HEK293 (cell line): ENCODE measurements at regions not wholly inside any gene's neighbourhood (a gene's known extent, or its start where the extent isn't known, plus 50 kb on each side); places are given as distances from the start of the nearest gene placed in this dataset.

Experiments
- CTCF ChIA-PET: fragments of 350-600 bp; formaldehyde crosslinking; extraction: SDS; loops from one replicate; lab custom pipeline; 2021; ENCODE audit warnings: antibody characterized with exemption; lab: Yijun Ruan, JAX
- POLR2A ChIA-PET: fragments of 300-600 bp; formaldehyde crosslinking; extraction: SDS; loops from one replicate; lab custom pipeline; 2020; ENCODE audit warnings: antibody characterized with exemption, inconsistent platforms; lab: Yijun Ruan, JAX
- H3K27ac ChIP-seq: fragments of 200-500 bp; sonication (Bioruptor generic); 2 replicates; pipeline ENCODE4 v1.5.1; 2014; ENCODE audit warnings: low read depth, low read length, control low read depth, inconsistent platforms; ENCODE audit errors: extremely low read depth
- H3K36me3 ChIP-seq, 2 experiments: fragments of 200-500 bp in 1 of 2; sonication (Bioruptor generic) in 1 of 2; 1 replicate in 1 of 2; 2 replicates in 1 of 2; pipeline ENCODE4 v1.5.1; 2014 to 2017; ENCODE audit warnings: inconsistent platforms in 2 of 2, low read length in 2 of 2; ENCODE audit not compliant: control insufficient read depth in 2 of 2, insufficient read depth in 1 of 2
- H3K4me1 ChIP-seq: fragments of 200-500 bp; sonication (Bioruptor generic); 2 replicates; pipeline ENCODE4 v1.5.1; 2014; ENCODE audit warnings: mild to moderate bottlenecking, low read length, inconsistent platforms; ENCODE audit not compliant: control insufficient read depth, insufficient read depth
- H3K4me3 ChIP-seq: 2 replicates; pipeline ENCODE4 v1.5.1; 2011; ENCODE audit warnings: low read depth, mild to moderate bottlenecking, control low read depth, low read length, moderate library complexity
- H3K9me3 ChIP-seq: fragments of 200-500 bp; sonication (Bioruptor generic); 2 replicates; pipeline ENCODE4 v1.5.1; 2014; ENCODE audit warnings: low read depth, low read length, inconsistent platforms; ENCODE audit not compliant: control insufficient read depth, insufficient read depth
- BCL11B ChIP-seq: fragments of 450-650 bp; formaldehyde crosslinking; IDR thresholded peaks from 2 replicates; pipeline ENCODE4 v1.5.1; 2016; ENCODE audit warnings: low read depth, missing biosample characterization, missing genetic modification characterization
- IKZF3 ChIP-seq: fragments of 450-650 bp; IDR thresholded peaks from 2 replicates; pipeline ENCODE4 v1.5.0; 2018; ENCODE audit warnings: missing biosample characterization, mild to moderate bottlenecking, missing genetic modification characterization, moderate library complexity
- KLF1 ChIP-seq: fragments of 450-650 bp; formaldehyde crosslinking; IDR thresholded peaks from 2 replicates; pipeline ENCODE4 v1.5.1; 2016; ENCODE audit warnings: missing biosample characterization, missing genetic modification characterization
- KLF8 ChIP-seq: fragments of 450-650 bp; formaldehyde crosslinking; IDR thresholded peaks from 2 replicates; pipeline ENCODE4 v1.5.1; 2016; ENCODE audit warnings: missing biosample characterization, missing genetic modification characterization
- MYNN ChIP-seq: fragments of 450-650 bp; formaldehyde crosslinking; IDR thresholded peaks from 2 replicates; pipeline ENCODE4 v1.5.1; 2016; ENCODE audit warnings: missing biosample characterization, missing genetic modification characterization, borderline replicate concordance
- OVOL3 ChIP-seq: fragments of 450-650 bp; formaldehyde crosslinking; IDR thresholded peaks from 2 replicates; pipeline ENCODE4 v1.5.1; 2016; ENCODE audit warnings: missing biosample characterization, missing genetic modification characterization
- REPIN1 ChIP-seq: fragments of 450-650 bp; formaldehyde crosslinking; IDR thresholded peaks from 2 replicates; pipeline ENCODE4 v1.5.1; 2017; ENCODE audit warnings: missing biosample characterization, missing genetic modification characterization, low read depth
- SCRT2 ChIP-seq: fragments of 450-650 bp; formaldehyde crosslinking; IDR thresholded peaks from 2 replicates; pipeline ENCODE4 v1.5.1; 2016; ENCODE audit warnings: missing biosample characterization, missing genetic modification characterization
- ZBTB1 ChIP-seq: fragments of 450-650 bp; formaldehyde crosslinking; IDR thresholded peaks from 2 replicates; pipeline ENCODE4 v1.5.1; 2016; ENCODE audit warnings: missing biosample characterization, missing genetic modification characterization
- ZFHX2 ChIP-seq: fragments of 450-650 bp; formaldehyde crosslinking; conservative IDR thresholded peaks from 2 replicates; pipeline ENCODE4 v1.5.1; 2016; ENCODE audit warnings: missing biosample characterization, missing genetic modification characterization
- ZFP69B ChIP-seq: fragments of 450-650 bp; formaldehyde crosslinking; IDR thresholded peaks from 2 replicates; pipeline ENCODE4 v1.5.1; 2016; ENCODE audit warnings: missing biosample characterization, missing genetic modification characterization
- ZNF133 ChIP-seq: fragments of 450-650 bp; formaldehyde crosslinking; IDR thresholded peaks from 2 replicates; pipeline ENCODE4 v1.5.1; 2016; ENCODE audit warnings: missing biosample characterization, missing genetic modification characterization
- ZNF146 ChIP-seq: fragments of 450-650 bp; formaldehyde crosslinking; IDR thresholded peaks from 2 replicates; pipeline ENCODE4 v1.5.1; 2016; ENCODE audit warnings: missing biosample characterization, missing genetic modification characterization
- ZNF239 ChIP-seq: fragments of 450-650 bp; formaldehyde crosslinking; IDR thresholded peaks from 2 replicates; pipeline ENCODE4 v1.5.1; 2016; ENCODE audit warnings: missing biosample characterization, missing genetic modification characterization
- ZNF350 ChIP-seq: fragments of 450-650 bp; formaldehyde crosslinking; IDR thresholded peaks from 2 replicates; pipeline ENCODE4 v1.5.0; 2017; ENCODE audit warnings: missing biosample characterization, mild to moderate bottlenecking, missing genetic modification characterization
- ZNF501 ChIP-seq: fragments of 450-650 bp; formaldehyde crosslinking; IDR thresholded peaks from 2 replicates; pipeline ENCODE4 v1.5.1; 2016; ENCODE audit warnings: missing biosample characterization, missing genetic modification characterization
- ZNF610 ChIP-seq: fragments of 450-650 bp; formaldehyde crosslinking; IDR thresholded peaks from 2 replicates; pipeline ENCODE4 v1.5.1; 2016; ENCODE audit warnings: missing biosample characterization, missing genetic modification characterization, borderline replicate concordance
- ZNF629 ChIP-seq: fragments of 450-650 bp; formaldehyde crosslinking; IDR thresholded peaks from 2 replicates; pipeline ENCODE4 v1.5.1; 2017; ENCODE audit warnings: missing biosample characterization, missing genetic modification characterization
- ZNF777 ChIP-seq: fragments of 450-650 bp; formaldehyde crosslinking; IDR thresholded peaks from 2 replicates; pipeline ENCODE4 v1.5.1; 2017; ENCODE audit warnings: missing biosample characterization, missing genetic modification characterization, borderline replicate concordance
- ZNF791 ChIP-seq: fragments of 450-650 bp; formaldehyde crosslinking; IDR thresholded peaks from 2 replicates; pipeline ENCODE4 v1.5.1; 2016; ENCODE audit warnings: missing biosample characterization, missing genetic modification characterization
- ZSCAN30 ChIP-seq: fragments of 450-650 bp; IDR thresholded peaks from 2 replicates; pipeline ENCODE4 v1.5.1; 2018; ENCODE audit warnings: missing biosample characterization, mild to moderate bottlenecking, missing genetic modification characterization, moderate library complexity
- TF ChIP-seq, protein P1 (sequence below): fragments of 450-650 bp; formaldehyde crosslinking; IDR thresholded peaks from 2 replicates; pipeline ENCODE4 v1.5.1; 2017; ENCODE audit warnings: missing biosample characterization, missing genetic modification characterization
- TF ChIP-seq, protein P2 (sequence below): fragments of 450-650 bp; formaldehyde crosslinking; IDR thresholded peaks from 2 replicates; pipeline ENCODE4 v1.5.1; 2016; ENCODE audit warnings: missing biosample characterization, missing genetic modification characterization
- TF ChIP-seq, protein P3 (sequence below): fragments of 450-650 bp; formaldehyde crosslinking; IDR thresholded peaks from 2 replicates; pipeline ENCODE4 v1.5.1; 2016; ENCODE audit warnings: missing biosample characterization, missing genetic modification characterization

DNA sequence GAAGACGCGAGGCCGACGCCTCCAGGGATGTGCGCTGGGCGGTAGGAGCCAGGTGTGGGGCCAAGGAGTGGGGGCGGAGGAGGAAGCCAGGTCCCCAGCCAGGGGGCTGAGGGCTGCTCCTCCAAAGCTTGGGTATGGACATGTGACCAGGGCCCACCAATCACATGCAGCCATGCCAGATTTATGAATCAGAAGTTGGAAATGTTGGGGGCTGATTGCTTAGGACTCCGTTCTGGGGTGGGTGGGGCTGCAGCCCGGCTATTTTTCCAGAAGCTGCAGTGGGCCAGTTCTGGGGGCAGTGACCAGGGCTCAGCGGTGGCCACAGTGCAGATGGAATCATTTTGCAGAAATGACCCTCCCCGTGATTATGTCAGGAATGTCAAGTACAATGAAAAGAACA is 96.0 kb downstream of the CEBPB start (continued):
- TF ChIP-seq BCL11B (tag by site-specific recombination) (no peak), ZNF501 (tag by site-specific recombination) (no peak), MYNN (tag by site-specific recombination) (no peak), ZNF791 (no peak), ZNF239 (no peak), IKZF3 (tag by site-specific recombination) (no peak), ZNF777 (no peak), ZFP69B (tag by site-specific recombination) (0 out of 2 replicates have a peak, but pooled peaks have one; percentile 45), ZSCAN30 (no peak), ZFHX2 (peak; percentile 25), REPIN1 (tag by site-specific recombination) (no peak), OVOL3 (no peak), ZBTB1 (no peak), ZNF629 (tag by site-specific recombination) (no peak), ZNF610 (no peak), KLF8 (tag by site-specific recombination) (no peak), KLF1 (no peak), ZNF133 (tag by site-specific recombination) (no peak), ZNF146 (no peak), ZNF350 (tag by site-specific recombination) (no peak)
- TF ChIP-seq, protein P1, sequence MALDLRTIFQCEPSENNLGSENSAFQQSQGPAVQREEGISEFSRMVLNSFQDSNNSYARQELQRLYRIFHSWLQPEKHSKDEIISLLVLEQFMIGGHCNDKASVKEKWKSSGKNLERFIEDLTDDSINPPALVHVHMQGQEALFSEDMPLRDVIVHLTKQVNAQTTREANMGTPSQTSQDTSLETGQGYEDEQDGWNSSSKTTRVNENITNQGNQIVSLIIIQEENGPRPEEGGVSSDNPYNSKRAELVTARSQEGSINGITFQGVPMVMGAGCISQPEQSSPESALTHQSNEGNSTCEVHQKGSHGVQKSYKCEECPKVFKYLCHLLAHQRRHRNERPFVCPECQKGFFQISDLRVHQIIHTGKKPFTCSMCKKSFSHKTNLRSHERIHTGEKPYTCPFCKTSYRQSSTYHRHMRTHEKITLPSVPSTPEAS (tag by site-specific recombination) = no peak
- TF ChIP-seq, protein P2, sequence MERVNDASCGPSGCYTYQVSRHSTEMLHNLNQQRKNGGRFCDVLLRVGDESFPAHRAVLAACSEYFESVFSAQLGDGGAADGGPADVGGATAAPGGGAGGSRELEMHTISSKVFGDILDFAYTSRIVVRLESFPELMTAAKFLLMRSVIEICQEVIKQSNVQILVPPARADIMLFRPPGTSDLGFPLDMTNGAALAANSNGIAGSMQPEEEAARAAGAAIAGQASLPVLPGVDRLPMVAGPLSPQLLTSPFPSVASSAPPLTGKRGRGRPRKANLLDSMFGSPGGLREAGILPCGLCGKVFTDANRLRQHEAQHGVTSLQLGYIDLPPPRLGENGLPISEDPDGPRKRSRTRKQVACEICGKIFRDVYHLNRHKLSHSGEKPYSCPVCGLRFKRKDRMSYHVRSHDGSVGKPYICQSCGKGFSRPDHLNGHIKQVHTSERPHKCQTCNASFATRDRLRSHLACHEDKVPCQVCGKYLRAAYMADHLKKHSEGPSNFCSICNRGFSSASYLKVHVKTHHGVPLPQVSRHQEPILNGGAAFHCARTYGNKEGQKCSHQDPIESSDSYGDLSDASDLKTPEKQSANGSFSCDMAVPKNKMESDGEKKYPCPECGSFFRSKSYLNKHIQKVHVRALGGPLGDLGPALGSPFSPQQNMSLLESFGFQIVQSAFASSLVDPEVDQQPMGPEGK (tag by site-specific recombination) = no peak

DNA sequence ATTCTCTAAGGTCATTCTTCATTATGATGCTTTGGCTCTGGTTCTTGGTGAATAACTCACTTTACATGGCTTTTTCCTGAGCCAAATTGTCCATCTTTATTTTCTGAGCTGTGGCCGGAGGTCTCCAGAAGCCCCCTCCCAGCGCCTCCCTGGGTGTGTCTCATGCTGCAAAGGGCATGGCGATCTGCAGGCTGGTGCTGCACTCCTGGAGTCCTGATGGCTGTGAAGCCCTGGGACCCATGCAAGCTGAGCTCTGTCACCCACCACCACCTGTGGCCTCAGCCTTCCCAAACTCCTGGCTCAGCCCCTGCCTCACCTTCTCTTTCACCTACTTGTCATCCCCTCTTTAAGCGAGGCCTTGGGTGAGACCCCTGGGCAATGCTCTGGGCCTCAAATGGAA is 96.9 kb downstream of the CEBPB start:
- ChIA-PET POLR2A (no interaction called here), CTCF (no interaction called here)
- peaks cover 14% of the 10 kb centered on the region for H3K4me1 ChIP-seq
- no peak overlapping the region for H3K4me3 ChIP-seq
- no peaks in the 10 kb centered on the region for H3K9me3 ChIP-seq
- no peak overlapping the region for H3K27ac ChIP-seq
- TF ChIP-seq SCRT2 (tag by site-specific recombination) = peak; percentile 24; the same call in 1 of the 2 replicates
- TF ChIP-seq, protein P3, sequence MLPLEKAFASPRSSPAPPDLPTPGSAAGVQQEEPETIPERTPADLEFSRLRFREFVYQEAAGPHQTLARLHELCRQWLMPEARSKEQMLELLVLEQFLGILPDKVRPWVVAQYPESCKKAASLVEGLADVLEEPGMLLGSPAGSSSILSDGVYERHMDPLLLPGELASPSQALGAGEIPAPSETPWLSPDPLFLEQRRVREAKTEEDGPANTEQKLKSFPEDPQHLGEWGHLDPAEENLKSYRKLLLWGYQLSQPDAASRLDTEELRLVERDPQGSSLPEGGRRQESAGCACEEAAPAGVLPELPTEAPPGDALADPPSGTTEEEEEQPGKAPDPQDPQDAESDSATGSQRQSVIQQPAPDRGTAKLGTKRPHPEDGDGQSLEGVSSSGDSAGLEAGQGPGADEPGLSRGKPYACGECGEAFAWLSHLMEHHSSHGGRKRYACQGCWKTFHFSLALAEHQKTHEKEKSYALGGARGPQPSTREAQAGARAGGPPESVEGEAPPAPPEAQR (tag by site-specific recombination) = no peak
- H3K36me3 ChIP-seq = no peaks in the 10 kb centered on the region
